H9 (cell line): ENCODE measurements at regions not wholly inside any gene's neighbourhood (a gene's known extent, or its start where the extent isn't known, plus 50 kb on each side); places are given as distances from the start of the nearest gene placed in this dataset.

ENCODE experiments used
- DNase-seq: peaks from one replicate; pipeline ENCODE4 v3.0.0-alpha.2; 2017
- H2AFZ ChIP-seq: one replicate; pipeline ENCODE4 v1.6.1; 2013; ENCODE audit warnings: mild to moderate bottlenecking, low read length, control low read depth, moderate library complexity
- H2AK5ac ChIP-seq: 2 replicates; pipeline ENCODE4 v1.6.1; 2013; ENCODE audit warnings: low read length, control low read depth, mixed read lengths; ENCODE audit not compliant: insufficient read length
- H2BK120ac ChIP-seq: one replicate; pipeline ENCODE4 v1.6.1; 2013; ENCODE audit warnings: low read depth, mild to moderate bottlenecking, low read length, control low read depth, inconsistent platforms; ENCODE audit not compliant: poor library complexity, severe bottlenecking
- H2BK12ac ChIP-seq: 2 replicates; pipeline ENCODE4 v1.6.1; 2013; ENCODE audit warnings: low read length, control low read depth, mixed read lengths, low read depth; ENCODE audit not compliant: insufficient read length
- H2BK15ac ChIP-seq: 2 replicates; pipeline ENCODE4 v1.6.1; 2013; ENCODE audit warnings: low read depth, low read length, control low read depth
- H2BK20ac ChIP-seq: one replicate; pipeline ENCODE4 v1.6.1; 2013; ENCODE audit warnings: low read depth, mild to moderate bottlenecking, low read length, control low read depth, inconsistent platforms; ENCODE audit not compliant: poor library complexity, severe bottlenecking
- H2BK5ac ChIP-seq: 2 replicates; pipeline ENCODE4 v1.6.1; 2013; ENCODE audit warnings: low read length, control low read depth, mixed read lengths; ENCODE audit not compliant: insufficient read length
- H3K14ac ChIP-seq: 2 replicates; pipeline ENCODE4 v1.6.1; 2013; ENCODE audit warnings: low read length, control low read depth; ENCODE audit not compliant: insufficient read depth
- H3K18ac ChIP-seq: 2 replicates; pipeline ENCODE4 v1.6.1; 2013; ENCODE audit warnings: low read depth, mild to moderate bottlenecking, mixed read lengths, low read length, control low read depth; ENCODE audit not compliant: insufficient read length
- H3K23ac ChIP-seq: 2 replicates; pipeline ENCODE4 v1.6.1; 2013; ENCODE audit warnings: low read length, control low read depth, mixed read lengths, low read depth; ENCODE audit not compliant: insufficient read length
- H3K23me2 ChIP-seq: 2 replicates; pipeline ENCODE4 v1.6.1; 2013; ENCODE audit warnings: low read depth, mild to moderate bottlenecking, mixed read lengths, low read length, control low read depth; ENCODE audit not compliant: insufficient read length, poor library complexity, severe bottlenecking
- H3K27ac ChIP-seq: 2 replicates; pipeline ENCODE4 v1.5.1; 2013; ENCODE audit warnings: low read length, control low read depth, mixed read lengths, low read depth; ENCODE audit not compliant: insufficient read length
- H3K27me3 ChIP-seq: 2 replicates; pipeline ENCODE4 v1.6.1; 2013; ENCODE audit warnings: low read length, control low read depth, inconsistent platforms; ENCODE audit not compliant: insufficient read depth
- H3K4ac ChIP-seq: 2 replicates; pipeline ENCODE4 v1.6.1; 2013; ENCODE audit warnings: low read depth, mild to moderate bottlenecking, control low read depth, inconsistent platforms, low read length, moderate library complexity
- H3K4me1 ChIP-seq: 2 replicates; pipeline ENCODE4 v1.6.1; 2013; ENCODE audit warnings: low read length, control low read depth, inconsistent platforms; ENCODE audit not compliant: insufficient read depth
- H3K4me2 ChIP-seq: 2 replicates; pipeline ENCODE4 v1.6.1; 2013; ENCODE audit warnings: low read length, control low read depth, mixed read lengths; ENCODE audit not compliant: insufficient read length, insufficient read depth
- H3K56ac ChIP-seq: 2 replicates; pipeline ENCODE4 v1.6.1; 2013; ENCODE audit warnings: low read depth, mild to moderate bottlenecking, mixed read lengths, low read length, control low read depth; ENCODE audit not compliant: insufficient read length
- H3K79me1 ChIP-seq: 2 replicates; pipeline ENCODE4 v1.6.1; 2013; ENCODE audit warnings: low read depth, mild to moderate bottlenecking, moderate library complexity, low read length, control low read depth, inconsistent platforms; ENCODE audit not compliant: insufficient read depth, poor library complexity, severe bottlenecking
- H3K79me2 ChIP-seq: 2 replicates; pipeline ENCODE4 v1.6.1; 2013; ENCODE audit warnings: low read length, control low read depth, inconsistent platforms; ENCODE audit not compliant: insufficient read depth
- H3K9ac ChIP-seq: 2 replicates; pipeline ENCODE4 v1.6.1; 2013; ENCODE audit warnings: low read length, control low read depth, mixed read lengths; ENCODE audit not compliant: insufficient read length; ENCODE audit errors: extremely low read depth
- H3K9me3 ChIP-seq: one replicate; pipeline ENCODE4 v1.6.1; 2013; ENCODE audit warnings: low read depth, low read length, inconsistent platforms; ENCODE audit not compliant: control insufficient read depth
- H3T11ph ChIP-seq: one replicate; pipeline ENCODE4 v1.6.1; 2013; ENCODE audit warnings: mild to moderate bottlenecking, low read length, control low read depth, inconsistent platforms
- H4K20me1 ChIP-seq: one replicate; pipeline ENCODE4 v1.6.1; 2013; ENCODE audit not compliant: control insufficient read depth, insufficient read length, insufficient read depth
- H4K5ac ChIP-seq: 2 replicates; pipeline ENCODE4 v1.6.1; 2013; ENCODE audit warnings: low read depth, mild to moderate bottlenecking, mixed read lengths, low read length, control low read depth; ENCODE audit not compliant: insufficient read length
- H4K8ac ChIP-seq: replicated peaks from 2 replicates; pipeline ENCODE4 v1.6.1; 2013; ENCODE audit warnings: low read length, control low read depth, mixed read lengths, low read depth; ENCODE audit not compliant: insufficient read length
- H4K91ac ChIP-seq: 2 replicates; pipeline ENCODE4 v1.6.1; 2013; ENCODE audit warnings: low read depth, mild to moderate bottlenecking, moderate library complexity, mixed read lengths, low read length, control low read depth; ENCODE audit not compliant: insufficient read length
- H3K27ac Mint-ChIP-seq, 3 experiments: 2 replicates in 2 of 3; 3 replicates in 1 of 3; pipeline ENCODE4 v1.8.0; 2020 to 2021; ENCODE audit warnings: mixed read lengths in 3 of 3, mild to moderate bottlenecking in 1 of 3, moderate library complexity in 1 of 3
- H3K27me3 Mint-ChIP-seq: 2 replicates; pipeline ENCODE4 v1.8.0; 2021; ENCODE audit warnings: low read depth, mild to moderate bottlenecking, moderate library complexity, mixed read lengths
- H3K36me3 Mint-ChIP-seq, 3 experiments: 2 replicates in 2 of 3; 3 replicates in 1 of 3; pipeline ENCODE4 v1.8.0; 2020 to 2021; ENCODE audit warnings: low read depth in 3 of 3, mixed read lengths in 3 of 3; ENCODE audit not compliant: insufficient read depth in 1 of 3
- H3K4me1 Mint-ChIP-seq, 2 experiments: 2 replicates each; pipeline ENCODE4 v1.8.0; 2020; ENCODE audit warnings: mixed read lengths in 2 of 2
- H3K4me3 Mint-ChIP-seq, 2 experiments: 2 replicates in 1 of 2; 3 replicates in 1 of 2; pipeline ENCODE4 v1.8.0; 2020 to 2021; ENCODE audit warnings: mild to moderate bottlenecking in 2 of 2, mixed read lengths in 2 of 2, moderate library complexity in 1 of 2
- H3K9me3 Mint-ChIP-seq, 2 experiments: 2 replicates in 1 of 2; 3 replicates in 1 of 2; pipeline ENCODE4 v1.8.0; 2020; ENCODE audit warnings: mild to moderate bottlenecking in 2 of 2, mixed read lengths in 2 of 2, moderate library complexity in 1 of 2
- WGBS: extraction: QIAGEN DNeasy Blood & Tissue Kit; methylation state at CpG from one replicate; pipeline ENCODE4 v1.1.7; 2013; ENCODE audit warnings: missing lambda C conversion rate, low lambda C conversion rate, mixed read lengths; ENCODE audit not compliant: insufficient read length; ENCODE audit errors: extremely low coverage; 5-methylcytosine and 5-hydroxymethylcytosine counted together
- TF ChIP-seq, protein P1 (sequence below): fragments of 200-600 bp; sonication (generic); conservative IDR thresholded peaks from 3 replicates; pipeline ENCODE4 v1.8.0; 2021; ENCODE audit warnings: antibody characterized with exemption, mild to moderate bottlenecking

DNA sequence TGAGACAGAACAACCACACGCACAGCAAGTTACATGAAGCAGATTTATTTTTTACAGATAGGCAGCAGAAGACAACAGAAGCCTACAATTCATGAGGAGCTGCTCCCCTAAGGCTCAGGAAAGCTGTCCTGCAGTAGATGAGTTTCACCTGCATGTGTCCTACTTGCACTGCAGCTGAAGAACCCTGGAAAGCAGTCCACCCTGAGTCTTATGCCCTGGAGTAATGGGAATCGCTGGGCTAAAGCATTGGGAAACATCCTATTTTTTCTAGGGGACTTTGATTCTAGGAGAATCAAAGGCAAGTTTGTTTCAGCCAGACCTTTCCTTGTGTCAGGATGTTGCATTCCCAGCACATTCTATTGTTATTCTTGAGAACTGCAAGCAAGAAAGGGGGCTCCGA is 304.8 kb downstream of the LRATD1 start:
- peaks cover 0 to 1% (median 0%) of the 10 kb centered on the region in 3 experiments; a peak in 2 of 7 replicates for H3K36me3 Mint-ChIP-seq
- Histone ChIP-seq H4K91ac (no peak overlapping the region), H3T11ph (no peak overlapping the region), H2BK15ac (no peak overlapping the region), H3K79me2 (no peaks in the 10 kb centered on the region), H2BK12ac (no peak overlapping the region), H3K4me2 (no peak overlapping the region), H2AK5ac (no peak overlapping the region), H2BK5ac (no peak overlapping the region), H3K14ac (no peak overlapping the region), H4K20me1 (no peaks in the 10 kb centered on the region), H4K8ac (no peak overlapping the region), H3K56ac (no peak overlapping the region), H3K23ac (no peak overlapping the region), H2AFZ (no peak overlapping the region), H2BK20ac (no peak overlapping the region), H3K27ac (no peak overlapping the region), H3K9ac (no peak overlapping the region), H3K18ac (no peak overlapping the region), H3K9me3 (no peaks in the 10 kb centered on the region), H4K5ac (no peak overlapping the region), H3K4ac (no peak overlapping the region), H3K27me3 (no peaks in the 10 kb centered on the region), H3K4me1 (no peaks in the 10 kb centered on the region), H3K23me2 (no peaks in the 10 kb centered on the region), H3K79me1 (no peaks in the 10 kb centered on the region), H2BK120ac (no peak overlapping the region)
- no peak overlapping the region for H3K27ac Mint-ChIP-seq
- H3K4me1 Mint-ChIP-seq = peaks cover 0 to 6% of the 10 kb centered on the region in 2 experiments; a peak in 3 of 4 replicates
- no peak for DNase-seq
- TF ChIP-seq, protein P1, sequence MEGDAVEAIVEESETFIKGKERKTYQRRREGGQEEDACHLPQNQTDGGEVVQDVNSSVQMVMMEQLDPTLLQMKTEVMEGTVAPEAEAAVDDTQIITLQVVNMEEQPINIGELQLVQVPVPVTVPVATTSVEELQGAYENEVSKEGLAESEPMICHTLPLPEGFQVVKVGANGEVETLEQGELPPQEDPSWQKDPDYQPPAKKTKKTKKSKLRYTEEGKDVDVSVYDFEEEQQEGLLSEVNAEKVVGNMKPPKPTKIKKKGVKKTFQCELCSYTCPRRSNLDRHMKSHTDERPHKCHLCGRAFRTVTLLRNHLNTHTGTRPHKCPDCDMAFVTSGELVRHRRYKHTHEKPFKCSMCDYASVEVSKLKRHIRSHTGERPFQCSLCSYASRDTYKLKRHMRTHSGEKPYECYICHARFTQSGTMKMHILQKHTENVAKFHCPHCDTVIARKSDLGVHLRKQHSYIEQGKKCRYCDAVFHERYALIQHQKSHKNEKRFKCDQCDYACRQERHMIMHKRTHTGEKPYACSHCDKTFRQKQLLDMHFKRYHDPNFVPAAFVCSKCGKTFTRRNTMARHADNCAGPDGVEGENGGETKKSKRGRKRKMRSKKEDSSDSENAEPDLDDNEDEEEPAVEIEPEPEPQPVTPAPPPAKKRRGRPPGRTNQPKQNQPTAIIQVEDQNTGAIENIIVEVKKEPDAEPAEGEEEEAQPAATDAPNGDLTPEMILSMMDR = no peak
- peaks cover 0 to 9% of the 10 kb centered on the region in 2 experiments; a peak in 3 of 5 replicates for H3K9me3 Mint-ChIP-seq
- WGBS = no CpG with 5 or more reads among the region's 3 CpGs
- no peak overlapping the region for H3K4me3 Mint-ChIP-seq
- no peaks in the 10 kb centered on the region; the same call in 1 of the 2 replicates for H3K27me3 Mint-ChIP-seq
